ENCODE measurements at regions not wholly inside any gene's neighbourhood (a gene's known extent, or its start where the extent isn't known, plus 50 kb on each side); places are given as distances from the start of the nearest gene placed in this dataset.

DNA sequence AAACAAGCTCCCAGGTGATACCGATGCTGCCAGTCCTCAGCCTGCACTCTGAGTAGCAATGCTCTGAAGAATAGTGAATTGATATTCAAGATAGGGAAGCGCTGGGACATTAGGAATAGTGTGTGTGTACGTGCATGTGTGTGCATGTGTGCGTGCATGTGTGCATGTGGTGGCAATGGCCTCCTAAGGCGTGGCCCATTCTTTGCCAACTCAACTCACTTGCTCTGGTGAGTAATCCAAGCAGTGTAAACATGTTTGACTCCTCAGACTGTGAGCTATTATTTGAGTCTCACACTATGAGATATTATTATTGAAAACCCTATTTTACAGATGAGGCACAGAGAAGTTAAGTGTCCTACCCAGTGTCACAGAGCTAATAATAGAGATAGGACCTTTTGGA is 186.6 kb downstream of the RAB11FIP2 start:
- DNase-seq, result no peak

DNA sequence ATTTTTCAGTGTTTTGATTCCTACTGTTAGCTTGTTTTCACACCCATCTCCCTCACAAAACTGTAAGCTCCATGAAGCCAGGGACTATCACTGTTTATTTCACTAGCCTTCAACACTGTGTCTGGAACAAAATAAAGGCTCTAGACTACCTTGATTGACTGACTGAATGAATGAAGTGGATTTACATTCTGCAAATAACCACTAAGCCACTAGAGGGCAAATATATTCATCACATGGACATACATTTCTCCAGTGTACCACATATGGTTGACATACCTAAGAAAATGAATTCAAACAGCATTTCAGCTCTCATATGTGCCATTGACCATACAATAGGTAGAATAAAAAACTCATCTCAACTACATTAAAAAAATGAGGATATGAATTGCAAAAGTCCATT is 185.9 kb downstream of the RAB11FIP2 start:
- H3K36me3 ChIP-seq (ENCODE audit: control insufficient read depth, insufficient read depth, low read length), result no peaks in the 10 kb centered on the region
- DNase-seq, result peak; percentile 5 to 26
- no peaks in the 10 kb centered on the region for H3K27me3 ChIP-seq (ENCODE audit: control insufficient read depth, insufficient read depth, low read length)
- no peak overlapping the region for H3K27ac ChIP-seq (ENCODE audit: low read length)
- H3K4me3 ChIP-seq (ENCODE audit: low read length), result no peak overlapping the region
- H3K9me3 ChIP-seq (ENCODE audit: control insufficient read depth, low read depth, low read length), result no peaks in the 10 kb centered on the region
- H3K4me1 ChIP-seq (ENCODE audit: control insufficient read depth, insufficient read depth, low read length), result no peaks in the 10 kb centered on the region

More for the DNA sequence above, 186.6 kb downstream of the RAB11FIP2 start:
- no peaks in the 10 kb centered on the region for H3K9me3 ChIP-seq (ENCODE audit: control insufficient read depth, low read depth, low read length)
- no peaks in the 10 kb centered on the region for H3K36me3 ChIP-seq (ENCODE audit: control insufficient read depth, insufficient read depth, low read length)
- WGBS (ENCODE audit: insufficient coverage, low lambda C conversion rate), result no CpG with 5 or more reads among the region's 5 CpGs
- no peaks in the 10 kb centered on the region for H3K4me1 ChIP-seq (ENCODE audit: control insufficient read depth, insufficient read depth, low read length)
- H3K27ac ChIP-seq (ENCODE audit: low read length), result no peak overlapping the region
- H3K27me3 ChIP-seq (ENCODE audit: control insufficient read depth, insufficient read depth, low read length), result no peaks in the 10 kb centered on the region
- no peak overlapping the region for H3K4me3 ChIP-seq (ENCODE audit: low read length)

DNA sequence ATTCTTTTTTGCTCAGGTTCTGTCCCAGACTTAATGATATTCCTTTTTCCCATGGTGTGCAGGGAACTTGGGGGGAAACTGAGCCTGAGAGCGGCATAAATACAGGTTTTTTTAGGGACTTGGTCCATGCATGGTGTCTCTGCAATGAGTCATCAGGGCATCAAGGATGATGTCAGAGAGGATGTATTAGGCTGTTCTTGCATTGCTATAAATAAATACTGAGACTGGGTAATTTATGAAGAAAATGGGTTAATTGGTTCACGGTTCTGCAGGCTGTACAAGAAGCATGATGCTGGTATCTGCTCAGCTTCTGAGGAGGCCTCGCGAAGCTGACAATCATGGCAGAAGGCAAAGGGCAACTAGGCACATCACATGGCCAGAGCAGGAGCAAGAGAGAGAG is 185.4 kb downstream of the RAB11FIP2 start:
- H3K36me3 ChIP-seq (ENCODE audit: control insufficient read depth, insufficient read depth, low read length), result no peaks in the 10 kb centered on the region
- no peak overlapping the region for H3K4me3 ChIP-seq (ENCODE audit: low read length)
- H3K27me3 ChIP-seq (ENCODE audit: control insufficient read depth, insufficient read depth, low read length), result no peaks in the 10 kb centered on the region
- H3K4me1 ChIP-seq (ENCODE audit: control insufficient read depth, insufficient read depth, low read length), result no peaks in the 10 kb centered on the region
- DNase-seq, result no peak
- WGBS (ENCODE audit: insufficient coverage, low lambda C conversion rate), result no CpG with 5 or more reads among the region's 4 CpGs
- H3K9me3 ChIP-seq (ENCODE audit: control insufficient read depth, low read depth, low read length), result no peaks in the 10 kb centered on the region
- H3K27ac ChIP-seq (ENCODE audit: low read length), result no peak overlapping the region

DNA sequence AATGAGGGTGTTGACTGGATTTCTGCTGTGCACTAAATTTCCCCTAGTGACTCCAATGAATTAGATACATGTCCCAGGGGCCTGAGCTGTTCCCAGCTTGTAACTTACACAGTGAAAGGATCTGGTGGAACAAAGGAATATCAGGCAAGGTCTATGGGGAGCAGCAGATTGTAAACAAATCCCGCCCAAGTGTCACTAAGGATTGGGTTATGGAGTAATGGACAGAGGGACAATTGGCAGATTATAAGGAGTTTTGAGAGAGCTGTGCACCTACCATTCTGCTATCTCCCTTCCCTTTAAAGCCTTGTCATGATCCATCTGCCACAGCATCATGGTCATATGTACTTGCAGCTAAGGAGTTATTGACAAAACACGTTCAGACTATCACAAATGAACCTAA is 183.0 kb downstream of the RAB11FIP2 start:
- Histone ChIP-seq H3K36me3 (ENCODE audit: control insufficient read depth, insufficient read depth, low read length) (no peaks in the 10 kb centered on the region), H3K4me3 (ENCODE audit: low read length) (no peak overlapping the region), H3K9me3 (ENCODE audit: control insufficient read depth, low read depth, low read length) (no peaks in the 10 kb centered on the region), H3K27ac (ENCODE audit: low read length) (no peak overlapping the region), H3K27me3 (ENCODE audit: control insufficient read depth, insufficient read depth, low read length) (no peaks in the 10 kb centered on the region), H3K4me1 (ENCODE audit: control insufficient read depth, insufficient read depth, low read length) (no peaks in the 10 kb centered on the region)
- no peak for DNase-seq
- WGBS (ENCODE audit: insufficient coverage, low lambda C conversion rate), result 80% methylated on average over 1 of the region's 2 CpGs

DNA sequence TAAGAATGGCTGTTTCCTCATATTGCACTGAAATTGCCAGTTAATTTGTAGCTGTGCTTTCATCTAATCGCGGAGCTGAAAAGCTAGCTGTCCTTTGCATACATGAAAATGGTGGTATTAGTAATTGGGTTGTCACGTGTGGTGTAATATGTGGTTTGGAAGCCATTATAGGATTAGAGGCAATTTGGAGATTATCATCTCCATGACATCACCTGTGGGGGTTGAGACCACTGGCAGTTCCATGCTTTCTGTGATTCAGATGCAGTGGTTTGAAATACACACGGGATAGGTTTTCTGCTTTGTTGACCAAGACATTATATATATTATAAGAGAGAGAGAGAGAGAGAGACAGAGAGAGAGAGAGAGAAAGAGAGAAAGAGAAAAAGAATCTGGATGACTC is 180.8 kb downstream of the RAB11FIP2 start:
- H3K9me3 ChIP-seq (ENCODE audit: control insufficient read depth, low read depth, low read length), result no peaks in the 10 kb centered on the region
- no peaks in the 10 kb centered on the region for H3K36me3 ChIP-seq (ENCODE audit: control insufficient read depth, insufficient read depth, low read length)
- no peak overlapping the region for H3K4me3 ChIP-seq (ENCODE audit: low read length)
- H3K27me3 ChIP-seq (ENCODE audit: control insufficient read depth, insufficient read depth, low read length), result no peaks in the 10 kb centered on the region
- H3K27ac ChIP-seq (ENCODE audit: low read length), result no peak overlapping the region
- H3K4me1 ChIP-seq (ENCODE audit: control insufficient read depth, insufficient read depth, low read length), result no peaks in the 10 kb centered on the region
- WGBS (ENCODE audit: insufficient coverage, low lambda C conversion rate), result no CpG with 5 or more reads among the region's 4 CpGs
- no peak for DNase-seq

DNA sequence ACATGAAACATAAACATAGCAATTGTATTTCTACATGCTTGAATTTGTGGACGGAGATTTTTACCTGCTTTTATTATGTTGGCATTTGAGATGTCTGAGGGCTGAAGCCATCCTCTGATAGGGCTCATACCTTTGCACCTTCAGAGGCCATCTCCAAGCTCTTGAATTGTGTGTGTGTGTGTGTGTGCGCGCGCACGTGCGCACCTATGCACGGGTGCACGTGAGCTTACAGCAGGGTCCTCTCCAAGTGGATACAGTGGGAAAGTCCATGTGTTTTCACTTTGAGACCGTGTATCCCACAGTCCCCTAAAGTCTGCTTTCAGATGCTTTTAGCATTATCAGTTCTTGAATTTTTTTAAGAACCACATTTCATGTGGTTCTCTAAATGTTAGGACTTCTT is 178.6 kb downstream of the RAB11FIP2 start:
- Histone ChIP-seq H3K27ac (ENCODE audit: low read length) (no peak overlapping the region), H3K9me3 (ENCODE audit: control insufficient read depth, low read depth, low read length) (no peaks in the 10 kb centered on the region), H3K4me1 (ENCODE audit: control insufficient read depth, insufficient read depth, low read length) (no peaks in the 10 kb centered on the region), H3K27me3 (ENCODE audit: control insufficient read depth, insufficient read depth, low read length) (peaks cover 3% of the 10 kb centered on the region), H3K4me3 (ENCODE audit: low read length) (no peak overlapping the region), H3K36me3 (ENCODE audit: control insufficient read depth, insufficient read depth, low read length) (no peaks in the 10 kb centered on the region)
- DNase-seq, result no peak
- 60% methylated on average over 1 of the region's 9 CpGs for WGBS (ENCODE audit: insufficient coverage, low lambda C conversion rate)

DNA sequence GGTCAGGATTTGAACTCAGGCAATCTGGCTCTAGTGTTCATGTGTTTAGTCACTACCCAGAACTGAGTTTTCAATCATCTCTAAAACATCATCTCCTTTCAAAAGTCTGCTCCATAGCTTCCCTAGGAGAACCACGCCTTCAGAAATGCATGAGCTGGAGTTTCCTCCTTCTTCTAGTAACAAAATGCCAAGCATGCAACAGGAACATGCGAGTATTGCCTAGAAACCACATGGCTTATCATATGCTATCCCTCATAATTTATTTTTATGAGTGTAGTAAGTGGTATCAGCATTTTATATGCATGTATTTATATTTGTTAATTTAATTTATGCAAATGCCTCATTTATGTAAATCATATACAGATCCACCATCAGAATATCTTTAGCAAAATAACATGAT is 170.9 kb downstream of the RAB11FIP2 start:
- no peaks in the 10 kb centered on the region for H3K9me3 ChIP-seq (ENCODE audit: control insufficient read depth, low read depth, low read length)
- WGBS (ENCODE audit: insufficient coverage, low lambda C conversion rate), result no CpG with 5 or more reads among the region's 2 CpGs
- no peaks in the 10 kb centered on the region for H3K4me1 ChIP-seq (ENCODE audit: control insufficient read depth, insufficient read depth, low read length)
- H3K27me3 ChIP-seq (ENCODE audit: control insufficient read depth, insufficient read depth, low read length), result peaks cover 3% of the 10 kb centered on the region
- H3K27ac ChIP-seq (ENCODE audit: low read length), result no peak overlapping the region
- no peaks in the 10 kb centered on the region for H3K36me3 ChIP-seq (ENCODE audit: control insufficient read depth, insufficient read depth, low read length)
- H3K4me3 ChIP-seq (ENCODE audit: low read length), result no peak overlapping the region
- no peak for DNase-seq

DNA sequence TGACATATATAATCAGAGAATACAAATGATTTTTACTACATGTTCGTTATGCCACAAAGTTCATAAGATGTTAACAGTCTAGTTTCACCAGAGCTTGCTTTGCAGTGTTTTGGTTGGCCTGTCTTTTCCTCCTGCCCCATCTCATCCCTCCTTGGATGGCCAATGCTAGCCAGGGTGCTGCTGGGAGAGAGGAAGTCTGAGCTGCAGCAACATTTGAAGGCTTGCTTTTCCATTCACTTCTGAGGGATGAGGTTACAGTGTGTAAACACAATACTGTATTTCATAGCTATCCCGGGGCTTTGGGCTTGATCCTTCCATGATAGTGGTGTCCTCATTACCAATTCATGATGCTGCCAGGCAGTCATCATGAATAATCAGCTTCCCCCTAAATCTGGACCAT is 170.5 kb downstream of the RAB11FIP2 start:
- H3K4me1 ChIP-seq (ENCODE audit: control insufficient read depth, insufficient read depth, low read length), result no peaks in the 10 kb centered on the region
- no peak for DNase-seq
- no peaks in the 10 kb centered on the region for H3K9me3 ChIP-seq (ENCODE audit: control insufficient read depth, low read depth, low read length)
- H3K36me3 ChIP-seq (ENCODE audit: control insufficient read depth, insufficient read depth, low read length), result no peaks in the 10 kb centered on the region
- H3K27me3 ChIP-seq (ENCODE audit: control insufficient read depth, insufficient read depth, low read length), result peaks cover 3% of the 10 kb centered on the region
- H3K27ac ChIP-seq (ENCODE audit: low read length), result no peak overlapping the region
- H3K4me3 ChIP-seq (ENCODE audit: low read length), result no peak overlapping the region
- 80% methylated on average over 1 of the region's 2 CpGs for WGBS (ENCODE audit: insufficient coverage, low lambda C conversion rate)

DNA sequence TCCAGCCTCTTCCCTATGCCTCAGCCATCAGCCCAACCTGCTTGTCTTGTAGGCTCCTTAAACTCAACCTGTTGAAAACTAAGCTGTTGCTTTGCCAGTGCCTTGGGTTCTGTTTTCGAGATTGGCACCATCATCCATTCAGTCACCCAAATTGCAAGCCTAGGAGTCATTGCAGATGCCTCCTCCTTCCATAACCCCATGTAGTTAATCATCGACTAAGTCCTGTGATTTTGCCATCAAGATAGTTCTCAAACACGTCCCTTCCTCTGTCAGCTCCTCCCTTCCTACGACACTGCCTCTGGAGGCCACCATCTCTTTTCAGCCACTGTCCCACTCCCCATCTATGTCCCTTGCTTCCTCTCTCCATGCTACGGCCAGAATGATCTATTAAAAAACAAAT is 168.1 kb downstream of the RAB11FIP2 start:
- no peaks in the 10 kb centered on the region for H3K4me1 ChIP-seq (ENCODE audit: control insufficient read depth, insufficient read depth, low read length)
- no CpG with 5 or more reads among the region's 5 CpGs for WGBS (ENCODE audit: insufficient coverage, low lambda C conversion rate)
- H3K36me3 ChIP-seq (ENCODE audit: control insufficient read depth, insufficient read depth, low read length), result no peaks in the 10 kb centered on the region
- DNase-seq, result no peak
- no peak overlapping the region for H3K4me3 ChIP-seq (ENCODE audit: low read length)
- no peaks in the 10 kb centered on the region for H3K27me3 ChIP-seq (ENCODE audit: control insufficient read depth, insufficient read depth, low read length)
- no peaks in the 10 kb centered on the region for H3K9me3 ChIP-seq (ENCODE audit: control insufficient read depth, low read depth, low read length)
- H3K27ac ChIP-seq (ENCODE audit: low read length), result no peak overlapping the region

DNA sequence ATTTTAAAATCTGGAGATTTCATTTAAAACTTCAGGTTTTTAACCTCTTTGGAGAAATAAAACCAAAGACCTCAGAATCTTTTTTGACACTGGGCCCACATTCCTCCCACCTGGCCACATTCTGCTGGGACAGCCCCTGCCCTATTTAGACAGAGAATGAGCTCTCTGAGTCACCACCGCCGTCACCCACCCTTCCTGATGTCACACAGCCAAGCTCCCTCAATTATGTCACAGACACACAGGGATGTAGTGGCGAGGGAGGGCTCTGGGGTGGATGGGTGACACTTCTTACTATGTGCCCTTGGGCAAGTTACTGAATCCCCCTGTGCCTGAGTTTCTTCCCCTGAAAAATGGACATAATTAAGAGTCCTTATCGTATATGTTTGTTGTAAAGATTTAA is 162.6 kb downstream of the RAB11FIP2 start:
- H3K27me3 ChIP-seq (ENCODE audit: control insufficient read depth, insufficient read depth, low read length), result peaks cover 6% of the 10 kb centered on the region
- WGBS (ENCODE audit: insufficient coverage, low lambda C conversion rate), result 100% methylated on average over 1 of the region's 4 CpGs
- H3K36me3 ChIP-seq (ENCODE audit: control insufficient read depth, insufficient read depth, low read length), result no peaks in the 10 kb centered on the region
- no peak overlapping the region for H3K27ac ChIP-seq (ENCODE audit: low read length)
- no peaks in the 10 kb centered on the region for H3K4me1 ChIP-seq (ENCODE audit: control insufficient read depth, insufficient read depth, low read length)
- no peaks in the 10 kb centered on the region for H3K9me3 ChIP-seq (ENCODE audit: control insufficient read depth, low read depth, low read length)
- no peak overlapping the region for H3K4me3 ChIP-seq (ENCODE audit: low read length)
- DNase-seq, result no peak

DNA sequence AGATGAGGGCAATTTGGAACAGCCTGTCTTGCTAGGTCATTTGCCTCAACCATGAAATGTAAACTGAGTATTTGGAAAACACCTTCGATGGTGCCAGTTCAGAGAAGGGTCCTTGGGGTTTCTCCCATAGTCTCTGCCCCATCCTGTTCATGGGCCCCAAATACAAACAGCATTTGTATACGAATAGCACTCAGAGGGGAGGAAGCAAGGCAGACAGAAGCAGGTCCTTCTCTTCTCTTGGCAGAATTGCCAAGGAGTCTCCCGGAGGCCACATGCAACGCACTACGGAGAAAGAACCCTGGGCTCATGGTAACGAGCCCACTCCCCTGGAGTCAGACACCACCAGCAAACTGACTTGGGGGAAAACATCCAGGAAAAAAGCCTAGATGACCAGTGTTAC is 162.1 kb downstream of the RAB11FIP2 start:
- no CpG with 5 or more reads among the region's 6 CpGs for WGBS (ENCODE audit: insufficient coverage, low lambda C conversion rate)
- H3K27ac ChIP-seq (ENCODE audit: low read length), result no peak overlapping the region
- H3K36me3 ChIP-seq (ENCODE audit: control insufficient read depth, insufficient read depth, low read length), result no peaks in the 10 kb centered on the region
- H3K27me3 ChIP-seq (ENCODE audit: control insufficient read depth, insufficient read depth, low read length), result peaks cover 6% of the 10 kb centered on the region
- H3K4me3 ChIP-seq (ENCODE audit: low read length), result no peak overlapping the region
- no peaks in the 10 kb centered on the region for H3K9me3 ChIP-seq (ENCODE audit: control insufficient read depth, low read depth, low read length)
- DNase-seq, result no peak
- no peaks in the 10 kb centered on the region for H3K4me1 ChIP-seq (ENCODE audit: control insufficient read depth, insufficient read depth, low read length)
